Prostate gland (tissue), 2 donors: ENCODE measurements at regions not wholly inside any gene's neighbourhood (a gene's known extent, or its start where the extent isn't known, plus 50 kb on each side); places are given as distances from the start of the nearest gene placed in this dataset.

Experiments used
- DNase-seq: peaks from one replicate; pipeline ENCODE4 v3.0.0-alpha.2; 2019; ENCODE audit warnings: low spot score
- H3K27ac ChIP-seq, 2 donors: fragments of 200-600 bp; sonication (generic); 2 replicates each; pipeline ENCODE4 v1.5.1; 2017 to 2019
- H3K27me3 ChIP-seq: fragments of 200-600 bp; sonication (generic); replicated peaks from 2 replicates; pipeline ENCODE4 v1.5.1; 2019; ENCODE audit not compliant: insufficient read depth
- H3K36me3 ChIP-seq, 2 donors: fragments of 200-600 bp; sonication (generic); 1 replicate in 1 of 2; 2 replicates in 1 of 2; pipeline versions ENCODE4 v1.5.1 to v1.8.1; 2017 to 2019
- H3K4me1 ChIP-seq: fragments of 200-600 bp; sonication (generic); replicated peaks from 2 replicates; pipeline ENCODE4 v1.5.1; 2019
- H3K4me3 ChIP-seq, 2 donors: fragments of 200-600 bp; sonication (generic); 2 replicates each; pipeline ENCODE4 v1.5.1; 2017 to 2019
- H3K9me3 ChIP-seq: fragments of 200-600 bp; sonication (generic); 2 replicates; pipeline ENCODE4 v1.5.1; 2017
- CTCF ChIP-seq, 4 experiments: fragments of 200-600 bp in 2 of 4; fragments of 450-650 bp in 2 of 4; sonication (generic) in 2 of 4; IDR thresholded peaks; 1 replicate in 3 of 4; 2 replicates in 1 of 4; pipeline ENCODE4 v1.5.1; 2016 to 2019; ENCODE audit warnings: antibody characterized with exemption in 4 of 4, mild to moderate bottlenecking in 2 of 4, moderate library complexity in 2 of 4
- POLR2A ChIP-seq: fragments of 450-650 bp; IDR thresholded peaks from one replicate; pipeline ENCODE4 v1.6.1; 2016; ENCODE audit warnings: antibody characterized with exemption, mild to moderate bottlenecking
- POLR2AphosphoS5 ChIP-seq: sonication (generic); formaldehyde crosslinking; IDR thresholded peaks from one replicate; pipeline ENCODE4 v1.6.1; 2017; ENCODE audit warnings: antibody characterized with exemption
- WGBS: methylation state at CpG from one replicate; pipeline ENCODE4 v1.1.5; 2018; 5-methylcytosine and 5-hydroxymethylcytosine counted together
- intact Hi-C: fragments of 100-400 bp; cut with DNase I; formaldehyde crosslinking; loops from one replicate; pipeline ENCODE4 v1.14.2; 2022
- small RNA-seq, 2 donors: library from RNA; depleted of rRNA; stranded (forward); fragments of <200 nt; gene quantifications; one replicate each; pipeline ENCODE3, GENCODE V24; 2016

GRCh38 chr2:138830547-138830946 lies 50.4 kb upstream of the NXPH2 start:
- intact Hi-C loops = no loop called here
- H3K4me1 ChIP-seq = no peaks in the 10 kb centered on the region
- H3K27me3 ChIP-seq = no peaks in the 10 kb centered on the region
- TF ChIP-seq POLR2AphosphoS5 = no peak
- no peak for TF ChIP-seq CTCF (IDR thresholded peaks at IDR 0.05)
- no peak for TF ChIP-seq POLR2A
- H3K36me3 ChIP-seq = no peaks in the 10 kb centered on the region
- 62% methylated on average over 2 of the region's 2 CpGs for WGBS
- no peaks in the 10 kb centered on the region for H3K9me3 ChIP-seq
- H3K27ac ChIP-seq = no peak overlapping the region
- DNase-seq = no peak
- no peak overlapping the region for H3K4me3 ChIP-seq

Small RNAs in the stretch of these regions (small RNA-seq; reads per million reads assigned to genes)
- 0 reads per million in 2 donors for gene RF00139
- 0 reads per million in 2 donors for gene RN7SKP286
